ENCODE measurements at regions not wholly inside any gene's neighbourhood (a gene's known extent, or its start where the extent isn't known, plus 50 kb on each side); places are given as distances from the start of the nearest gene placed in this dataset.
A peak's percentile ranks its signal among the peaks of the same experiment; 100 is the strongest.

DNA sequence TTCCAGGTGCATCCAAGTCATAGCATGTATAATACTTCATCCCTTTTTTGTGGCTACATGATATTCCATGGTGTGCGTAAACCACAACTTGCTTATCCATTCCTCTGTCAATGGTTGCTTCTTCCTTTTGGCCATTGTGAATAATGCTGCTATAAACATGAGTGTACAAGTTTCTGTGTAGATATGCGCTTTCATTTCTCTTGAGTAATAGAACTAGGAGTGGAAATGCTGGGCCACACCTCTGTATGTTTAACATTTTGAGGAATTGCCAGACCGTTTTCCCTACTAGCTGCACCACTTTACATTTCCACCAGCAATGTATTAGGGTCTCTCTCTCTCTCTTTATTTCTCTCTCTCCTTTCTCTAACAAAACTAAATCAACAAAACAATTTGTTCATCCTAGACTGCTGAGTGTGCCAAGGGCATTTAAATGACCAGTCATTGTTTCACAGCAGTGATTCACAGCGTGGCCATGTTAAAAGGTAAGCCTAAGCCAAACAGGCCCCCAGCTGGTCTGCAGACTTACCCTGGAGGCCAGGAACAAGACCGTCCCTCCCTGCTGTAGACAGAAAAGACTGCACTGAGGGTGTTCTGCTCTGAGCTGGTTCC is 53.2 kb upstream of the LYST start:
- H3K79me2 ChIP-seq, result no peaks in the 10 kb centered on the region
- H3K4me3 ChIP-seq, result no peak overlapping the region
- DNase-seq (ENCODE audit: low spot score), result peak; percentile 46
- H3K9me3 ChIP-seq (ENCODE audit: low read depth), result no peaks in the 10 kb centered on the region
- TF ChIP-seq EZH2phosphoT487 (IDR thresholded peaks at IDR 0.05; ENCODE audit: low read depth, severe bottlenecking, unreplicated experiment), result no peak
- no peak for TF ChIP-seq EZH2 (IDR thresholded peaks at IDR 0.05; ENCODE audit: borderline replicate concordance)
- H4K20me1 ChIP-seq (ENCODE audit: insufficient read depth, poor library complexity, severe bottlenecking), result no peaks in the 10 kb centered on the region
- H3K9me2 ChIP-seq (replicated peaks; ENCODE audit: insufficient read depth), result no peaks in the 10 kb centered on the region
- no peak overlapping the region for H2AFZ ChIP-seq
- no peaks in the 10 kb centered on the region for H3K27me3 ChIP-seq
- H3K27ac ChIP-seq, result peak overlapping the region; percentile 78
- no peaks in the 10 kb centered on the region for H3K36me3 ChIP-seq (replicated peaks; ENCODE audit: insufficient read depth, low read depth)
- H3K4me2 ChIP-seq, result no peak overlapping the region
- 53% methylated on average over 5 of the region's 5 CpGs for WGBS (ENCODE audit: low lambda C conversion rate, missing lambda C conversion rate)
- H3K4me1 ChIP-seq (ENCODE audit: insufficient read depth), result peaks cover 31% of the 10 kb centered on the region

DNA sequence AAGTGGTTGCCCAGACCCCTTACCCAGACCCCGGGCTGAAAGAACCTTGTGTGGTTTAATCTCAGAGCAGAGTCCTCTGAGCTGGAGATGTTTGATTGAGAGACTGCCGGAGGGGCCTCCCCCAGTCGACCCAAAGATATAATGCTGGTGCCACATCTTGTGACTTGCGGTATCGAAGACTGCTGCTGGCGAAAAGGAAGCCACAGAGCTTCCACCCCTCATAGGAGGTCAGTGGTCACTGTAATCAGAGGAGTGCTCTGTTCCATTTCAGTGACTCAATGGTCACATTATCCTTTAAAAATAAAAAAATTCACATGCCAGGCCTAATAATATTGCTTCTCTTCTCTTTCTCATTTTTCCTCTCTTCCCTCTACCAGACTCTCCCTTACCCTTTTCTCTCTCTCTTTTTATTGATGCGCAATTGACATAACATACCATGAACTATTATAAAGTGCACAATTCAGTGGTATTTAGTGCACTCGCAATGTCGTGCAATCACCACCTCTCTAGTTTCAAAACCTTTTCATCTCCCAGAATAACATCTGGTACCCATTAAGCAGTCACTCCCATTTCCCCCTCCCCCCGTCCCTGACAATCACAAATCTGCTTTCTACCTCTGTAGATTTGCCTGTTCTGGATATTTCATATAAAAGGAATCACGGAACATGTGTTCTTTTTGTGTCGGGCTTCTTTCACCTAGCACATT is 52.6 kb upstream of the LYST start:
- Histone ChIP-seq H4K20me1 (ENCODE audit: insufficient read depth, poor library complexity, severe bottlenecking) (no peaks in the 10 kb centered on the region), H3K27ac (peak overlapping the region; percentile 78), H3K4me3 (no peak overlapping the region), H3K4me2 (peak overlapping the region; percentile 7), H3K9me3 (ENCODE audit: low read depth) (no peaks in the 10 kb centered on the region), H3K79me2 (no peaks in the 10 kb centered on the region), H3K27me3 (no peaks in the 10 kb centered on the region), H3K9me2 (replicated peaks; ENCODE audit: insufficient read depth) (no peaks in the 10 kb centered on the region), H3K36me3 (replicated peaks; ENCODE audit: insufficient read depth, low read depth) (no peaks in the 10 kb centered on the region), H2AFZ (no peak overlapping the region), H3K4me1 (ENCODE audit: insufficient read depth) (peaks cover 31% of the 10 kb centered on the region)
- no peak for DNase-seq (ENCODE audit: low spot score)
- whole genome bisulfite sequencing (ENCODE audit: low lambda C conversion rate, missing lambda C conversion rate), result 59% methylated on average over 12 of the region's 12 CpGs
- no peak for TF ChIP-seq EZH2phosphoT487 (IDR thresholded peaks at IDR 0.05; ENCODE audit: low read depth, severe bottlenecking, unreplicated experiment)
- no peak for TF ChIP-seq EZH2 (IDR thresholded peaks at IDR 0.05; ENCODE audit: borderline replicate concordance)
- TF ChIP-seq, protein P1, sequence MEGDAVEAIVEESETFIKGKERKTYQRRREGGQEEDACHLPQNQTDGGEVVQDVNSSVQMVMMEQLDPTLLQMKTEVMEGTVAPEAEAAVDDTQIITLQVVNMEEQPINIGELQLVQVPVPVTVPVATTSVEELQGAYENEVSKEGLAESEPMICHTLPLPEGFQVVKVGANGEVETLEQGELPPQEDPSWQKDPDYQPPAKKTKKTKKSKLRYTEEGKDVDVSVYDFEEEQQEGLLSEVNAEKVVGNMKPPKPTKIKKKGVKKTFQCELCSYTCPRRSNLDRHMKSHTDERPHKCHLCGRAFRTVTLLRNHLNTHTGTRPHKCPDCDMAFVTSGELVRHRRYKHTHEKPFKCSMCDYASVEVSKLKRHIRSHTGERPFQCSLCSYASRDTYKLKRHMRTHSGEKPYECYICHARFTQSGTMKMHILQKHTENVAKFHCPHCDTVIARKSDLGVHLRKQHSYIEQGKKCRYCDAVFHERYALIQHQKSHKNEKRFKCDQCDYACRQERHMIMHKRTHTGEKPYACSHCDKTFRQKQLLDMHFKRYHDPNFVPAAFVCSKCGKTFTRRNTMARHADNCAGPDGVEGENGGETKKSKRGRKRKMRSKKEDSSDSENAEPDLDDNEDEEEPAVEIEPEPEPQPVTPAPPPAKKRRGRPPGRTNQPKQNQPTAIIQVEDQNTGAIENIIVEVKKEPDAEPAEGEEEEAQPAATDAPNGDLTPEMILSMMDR (IDR thresholded peaks at IDR 0.05; ENCODE audit: poor library complexity), result no peak

DNA sequence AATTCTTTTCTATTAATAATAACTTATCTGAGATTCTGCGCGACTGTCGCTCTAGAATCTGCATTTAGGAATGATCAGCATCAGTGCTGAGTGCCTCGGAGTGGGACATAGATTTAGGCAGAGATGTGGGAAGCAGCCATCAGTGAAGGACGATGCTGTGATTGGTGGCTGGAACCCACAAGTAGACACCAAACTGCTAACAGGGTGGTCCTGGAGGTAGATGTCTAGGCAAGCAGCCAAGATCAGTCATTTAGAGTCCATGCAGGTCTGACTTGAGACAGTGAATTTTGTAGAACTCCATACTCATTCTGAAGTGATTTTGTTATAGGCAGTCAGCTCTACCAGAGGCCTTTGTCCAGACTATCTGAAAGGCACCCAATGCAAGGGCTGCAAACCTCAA is 51.8 kb upstream of the LYST start:
- H3K4me1 ChIP-seq (ENCODE audit: insufficient read depth), result peaks cover 23% of the 10 kb centered on the region
- peak overlapping the region; percentile 78 for H3K27ac ChIP-seq
- no peaks in the 10 kb centered on the region for H3K9me3 ChIP-seq (ENCODE audit: low read depth)
- no peaks in the 10 kb centered on the region for H3K36me3 ChIP-seq (replicated peaks; ENCODE audit: insufficient read depth, low read depth)
- H3K4me3 ChIP-seq, result no peak overlapping the region
- H3K9me2 ChIP-seq (replicated peaks; ENCODE audit: insufficient read depth), result no peaks in the 10 kb centered on the region
- H3K4me2 ChIP-seq, result no peak overlapping the region
- no peaks in the 10 kb centered on the region for H3K79me2 ChIP-seq
- H2AFZ ChIP-seq, result no peak overlapping the region
- no peaks in the 10 kb centered on the region for H3K27me3 ChIP-seq
- no peaks in the 10 kb centered on the region for H4K20me1 ChIP-seq (ENCODE audit: insufficient read depth, poor library complexity, severe bottlenecking)
- TF ChIP-seq EZH2phosphoT487 (IDR thresholded peaks at IDR 0.05; ENCODE audit: low read depth, severe bottlenecking, unreplicated experiment), result no peak
- TF ChIP-seq, protein P1 (IDR thresholded peaks at IDR 0.05; ENCODE audit: poor library complexity), result no peak
- TF ChIP-seq EZH2 (IDR thresholded peaks at IDR 0.05; ENCODE audit: borderline replicate concordance), result no peak
- no peak for DNase-seq (ENCODE audit: low spot score)
- 89% methylated on average over 5 of the region's 5 CpGs for WGBS (ENCODE audit: low lambda C conversion rate, missing lambda C conversion rate)

DNA sequence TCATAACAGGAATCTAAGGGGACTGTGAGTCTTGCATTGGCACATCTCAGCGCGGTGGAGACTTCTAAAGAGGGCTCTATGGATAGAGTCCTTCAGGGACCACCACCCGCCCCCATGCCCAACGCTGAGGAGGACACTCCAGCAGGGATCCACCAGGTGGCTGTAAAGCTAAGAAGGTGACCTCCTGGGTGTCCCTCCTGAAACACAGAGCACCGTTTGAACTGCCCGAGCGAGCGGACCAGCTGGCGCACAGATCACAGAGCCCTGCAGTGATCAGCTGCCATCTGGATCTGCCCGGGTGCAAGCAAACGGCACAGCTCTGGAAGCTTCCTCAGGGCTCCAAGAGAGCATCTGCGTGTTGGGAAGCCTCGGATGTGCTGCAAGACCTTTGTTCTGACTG is 51.3 kb upstream of the LYST start:
- Histone ChIP-seq H3K4me2 (no peak overlapping the region), H3K4me3 (no peak overlapping the region), H4K20me1 (ENCODE audit: insufficient read depth, poor library complexity, severe bottlenecking) (no peaks in the 10 kb centered on the region), H3K4me1 (ENCODE audit: insufficient read depth) (peaks cover 22% of the 10 kb centered on the region), H3K79me2 (no peaks in the 10 kb centered on the region), H3K36me3 (replicated peaks; ENCODE audit: insufficient read depth, low read depth) (no peaks in the 10 kb centered on the region), H3K9me3 (ENCODE audit: low read depth) (no peaks in the 10 kb centered on the region), H3K9me2 (replicated peaks; ENCODE audit: insufficient read depth) (no peaks in the 10 kb centered on the region), H3K27ac (no peak overlapping the region), H3K27me3 (no peaks in the 10 kb centered on the region), H2AFZ (no peak overlapping the region)
- no peak for DNase-seq (ENCODE audit: low spot score)
- 93% methylated on average over 13 of the region's 13 CpGs for WGBS (ENCODE audit: low lambda C conversion rate, missing lambda C conversion rate)
- TF ChIP-seq, protein P1 (IDR thresholded peaks at IDR 0.05; ENCODE audit: poor library complexity), result no peak
- TF ChIP-seq EZH2phosphoT487 (IDR thresholded peaks at IDR 0.05; ENCODE audit: low read depth, severe bottlenecking, unreplicated experiment) (no peak), EZH2 (IDR thresholded peaks at IDR 0.05; ENCODE audit: borderline replicate concordance) (no peak)

Data from hepatocyte (in vitro differentiated cells).